ENCODE measurements at regions not wholly inside any gene's neighbourhood (a gene's known extent, or its start where the extent isn't known, plus 50 kb on each side); places are given as distances from the start of the nearest gene placed in this dataset.
"Not testable (repeated sequence)": the region's sequence is repeated elsewhere in the genome, so short reads cannot be mapped to it uniquely, and the experiment has no call there.

DNA sequence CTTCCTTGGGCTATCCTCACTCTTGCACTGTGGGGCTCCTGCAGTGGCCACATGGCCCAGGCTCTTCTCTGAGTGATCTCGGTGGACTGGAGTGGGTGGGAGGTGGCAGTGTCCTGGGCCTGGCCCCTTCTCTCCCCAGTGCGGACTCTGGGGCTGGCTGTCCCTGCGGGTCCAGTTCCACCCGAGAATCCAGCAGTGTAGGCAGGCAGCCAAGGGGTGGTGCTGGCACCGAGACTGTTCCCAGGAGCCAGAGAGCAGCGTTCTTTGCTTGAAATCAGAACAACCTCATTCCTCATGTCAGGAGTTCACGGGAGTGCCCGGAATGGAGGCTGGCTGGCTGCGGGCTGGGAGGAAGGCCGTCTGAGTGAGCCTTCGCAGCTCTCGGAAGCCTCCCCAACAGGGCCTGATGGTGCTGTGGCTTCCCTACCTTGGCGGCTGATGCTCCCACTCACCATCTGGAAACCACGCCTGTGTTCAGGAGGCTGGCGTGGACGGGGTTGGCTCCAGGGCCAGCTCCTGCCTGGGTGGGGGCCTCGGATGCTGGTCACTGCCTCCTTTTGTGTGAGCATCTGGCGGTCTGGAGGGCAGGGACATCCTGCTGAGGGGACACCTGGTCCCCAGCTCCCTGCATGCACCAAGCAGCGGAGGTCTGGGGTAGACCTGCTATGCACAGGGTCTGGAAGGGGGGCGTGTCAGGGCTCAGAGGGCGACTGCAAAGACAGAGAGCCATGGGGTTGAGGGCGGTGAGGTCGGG is 238.9 kb downstream of the TMEM121 start:
- intact Hi-C loops (cut with micrococcal nuclease); H3K27ac Mint-ChIP-seq; DNase-seq (ENCODE audit: low spot score); H3K27me3 Mint-ChIP-seq (ENCODE audit: low read depth); H3K36me3 Mint-ChIP-seq (ENCODE audit: low read depth); H3K9me3 Mint-ChIP-seq; H3K4me3 Mint-ChIP-seq (ENCODE audit: low read depth); H3K4me1 Mint-ChIP-seq (ENCODE audit: low read depth): not testable (repeated sequence)

GRCh38 chr14:105765893-105766614 is 239.7 kb downstream of the TMEM121 start:
- intact Hi-C loops (cut with micrococcal nuclease), result no loop called here
- H3K4me3 Mint-ChIP-seq (ENCODE audit: low read depth), result no peak overlapping the region
- H3K36me3 Mint-ChIP-seq (ENCODE audit: low read depth), result no peaks in the 10 kb centered on the region
- H3K27ac Mint-ChIP-seq, result no peak overlapping the region
- H3K4me1 Mint-ChIP-seq (ENCODE audit: low read depth), result no peaks in the 10 kb centered on the region
- H3K9me3 Mint-ChIP-seq, result no peaks in the 10 kb centered on the region
- no peaks in the 10 kb centered on the region for H3K27me3 Mint-ChIP-seq (ENCODE audit: low read depth)
- no peak for DNase-seq (ENCODE audit: low spot score)

GRCh38 chr14:105767315-105767714 is 240.9 kb downstream of the TMEM121 start:
- Mint-ChIP-seq H3K9me3 (no peaks in the 10 kb centered on the region), H3K36me3 (ENCODE audit: low read depth) (no peaks in the 10 kb centered on the region), H3K27ac (no peak overlapping the region), H3K4me1 (ENCODE audit: low read depth) (no peaks in the 10 kb centered on the region), H3K27me3 (ENCODE audit: low read depth) (no peaks in the 10 kb centered on the region), H3K4me3 (ENCODE audit: low read depth) (no peak overlapping the region)
- intact Hi-C loops (cut with micrococcal nuclease), result no loop called here
- no peak for DNase-seq (ENCODE audit: low spot score)

GRCh38 chr14:105768039-105768438 is 241.7 kb downstream of the TMEM121 start:
- H3K36me3 Mint-ChIP-seq (ENCODE audit: low read depth); H3K27me3 Mint-ChIP-seq (ENCODE audit: low read depth); intact Hi-C loops (cut with micrococcal nuclease); H3K27ac Mint-ChIP-seq; DNase-seq (ENCODE audit: low spot score); H3K9me3 Mint-ChIP-seq; H3K4me1 Mint-ChIP-seq (ENCODE audit: low read depth); H3K4me3 Mint-ChIP-seq (ENCODE audit: low read depth): not testable (repeated sequence)

GRCh38 chr14:105769061-105769730 is 242.8 kb downstream of the TMEM121 start:
- H3K27ac Mint-ChIP-seq; DNase-seq (ENCODE audit: low spot score); H3K9me3 Mint-ChIP-seq; H3K27me3 Mint-ChIP-seq (ENCODE audit: low read depth); H3K4me1 Mint-ChIP-seq (ENCODE audit: low read depth); H3K36me3 Mint-ChIP-seq (ENCODE audit: low read depth); H3K4me3 Mint-ChIP-seq (ENCODE audit: low read depth); intact Hi-C loops (cut with micrococcal nuclease): not testable (repeated sequence)

GRCh38 chr14:105770619-105771216 is 244.3 kb downstream of the TMEM121 start:
- H3K27me3 Mint-ChIP-seq (ENCODE audit: low read depth); H3K4me3 Mint-ChIP-seq (ENCODE audit: low read depth); H3K27ac Mint-ChIP-seq; DNase-seq (ENCODE audit: low spot score); H3K4me1 Mint-ChIP-seq (ENCODE audit: low read depth); intact Hi-C loops (cut with micrococcal nuclease); H3K36me3 Mint-ChIP-seq (ENCODE audit: low read depth); H3K9me3 Mint-ChIP-seq: not testable (repeated sequence)

GRCh38 chr14:105771261-105772226 is 245.2 kb downstream of the TMEM121 start:
- H3K9me3 Mint-ChIP-seq; H3K27ac Mint-ChIP-seq; H3K4me3 Mint-ChIP-seq (ENCODE audit: low read depth); H3K27me3 Mint-ChIP-seq (ENCODE audit: low read depth); H3K36me3 Mint-ChIP-seq (ENCODE audit: low read depth); intact Hi-C loops (cut with micrococcal nuclease); DNase-seq (ENCODE audit: low spot score); H3K4me1 Mint-ChIP-seq (ENCODE audit: low read depth): not testable (repeated sequence)

DNA sequence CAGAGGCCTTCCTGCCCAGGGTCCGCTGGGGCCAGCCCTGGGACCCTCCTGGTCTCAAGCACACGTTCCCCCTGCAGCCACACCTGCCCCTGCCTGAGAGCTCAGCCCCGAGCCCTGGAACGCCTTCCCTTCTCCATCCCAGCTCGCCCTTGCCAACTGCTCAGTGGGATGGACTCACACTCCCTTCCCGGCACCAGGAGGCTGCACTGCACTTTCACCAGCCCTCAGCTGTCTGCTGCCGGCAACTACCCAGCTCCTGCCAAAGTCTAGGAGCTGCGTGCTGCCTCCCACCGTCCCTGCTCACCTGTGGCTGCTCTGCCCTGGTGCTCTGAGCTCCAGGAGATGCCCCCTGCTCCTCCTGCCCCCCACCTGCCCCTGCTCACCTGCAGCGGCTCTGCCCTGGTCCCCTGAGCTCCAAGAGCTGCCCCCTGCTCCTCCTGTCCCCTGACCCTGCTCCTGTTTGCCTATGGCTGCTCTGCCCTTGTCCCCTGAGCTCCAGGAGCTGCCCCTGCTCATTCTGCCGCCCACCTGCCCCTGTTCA is 246.4 kb downstream of the TMEM121 start:
- H3K4me1 Mint-ChIP-seq (ENCODE audit: low read depth); H3K4me3 Mint-ChIP-seq (ENCODE audit: low read depth); H3K27me3 Mint-ChIP-seq (ENCODE audit: low read depth); H3K27ac Mint-ChIP-seq; intact Hi-C loops (cut with micrococcal nuclease); DNase-seq (ENCODE audit: low spot score); H3K9me3 Mint-ChIP-seq; H3K36me3 Mint-ChIP-seq (ENCODE audit: low read depth): not testable (repeated sequence)

- DNase-seq (ENCODE audit: low spot score), result no peak
- Mint-ChIP-seq H3K4me3 (ENCODE audit: low read depth) (no peak overlapping the region), H3K27ac (no peak overlapping the region), H3K27me3 (ENCODE audit: low read depth) (no peaks in the 10 kb centered on the region), H3K9me3 (peaks cover 7% of the 10 kb centered on the region), H3K4me1 (ENCODE audit: low read depth) (peaks cover 2% of the 10 kb centered on the region), H3K36me3 (ENCODE audit: low read depth) (no peaks in the 10 kb centered on the region)
- intact Hi-C loops (cut with micrococcal nuclease), result no loop called here
Measured at GRCh38 chr14:105773584-105773983, 247.2 kb downstream of the TMEM121 start.

GRCh38 chr14:105774001-105774400 is 247.6 kb downstream of the TMEM121 start:
- Mint-ChIP-seq H3K27me3 (ENCODE audit: low read depth) (no peaks in the 10 kb centered on the region), H3K4me3 (ENCODE audit: low read depth) (no peak overlapping the region), H3K27ac (no peak overlapping the region), H3K36me3 (ENCODE audit: low read depth) (no peaks in the 10 kb centered on the region), H3K9me3 (peaks cover 11% of the 10 kb centered on the region), H3K4me1 (ENCODE audit: low read depth) (peaks cover 2% of the 10 kb centered on the region)
- intact Hi-C loops (cut with micrococcal nuclease), result no loop called here
- DNase-seq (ENCODE audit: low spot score), result no peak

DNA sequence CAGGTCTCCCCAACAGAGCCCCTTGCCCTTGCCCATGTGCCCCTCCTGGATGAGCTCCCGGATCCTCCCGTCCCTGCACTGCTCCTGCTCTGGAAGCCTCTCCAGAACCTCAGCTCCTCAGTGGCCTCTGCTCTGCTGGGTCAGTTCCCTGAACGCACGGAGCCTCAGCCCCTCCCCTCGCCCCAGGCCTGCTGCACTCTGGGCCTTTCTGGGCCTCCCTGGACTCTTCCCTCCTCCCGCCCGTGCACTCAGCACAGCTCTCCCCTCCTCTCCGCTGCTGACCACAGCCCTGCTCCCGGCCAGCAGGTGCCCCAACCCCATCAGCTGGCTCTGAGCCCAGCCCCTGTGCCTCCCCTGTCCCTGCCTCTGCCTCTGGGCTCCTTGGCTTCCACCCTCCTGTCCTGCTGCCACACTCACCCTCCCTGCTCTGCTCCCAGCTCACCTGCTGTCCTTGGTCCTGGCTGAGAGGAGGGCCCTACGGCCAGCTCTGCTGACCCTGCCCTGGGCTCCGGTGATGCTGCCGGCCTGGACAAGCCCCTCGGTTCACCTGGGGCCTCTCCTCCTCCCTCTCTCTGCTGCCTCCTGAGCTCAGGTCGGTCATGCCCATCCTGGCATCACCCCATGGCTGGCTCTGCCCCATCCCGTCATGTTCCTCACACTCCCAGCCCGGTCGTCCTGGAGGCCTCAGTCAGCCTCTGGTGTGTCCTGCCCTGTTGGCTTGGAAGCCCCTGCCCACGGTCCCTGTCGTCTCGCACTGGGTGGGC is 248.4 kb downstream of the TMEM121 start:
- H3K4me3 Mint-ChIP-seq (ENCODE audit: low read depth); H3K27me3 Mint-ChIP-seq (ENCODE audit: low read depth); H3K27ac Mint-ChIP-seq; H3K36me3 Mint-ChIP-seq (ENCODE audit: low read depth); DNase-seq (ENCODE audit: low spot score); H3K4me1 Mint-ChIP-seq (ENCODE audit: low read depth); intact Hi-C loops (cut with micrococcal nuclease): not testable (repeated sequence)
- H3K9me3 Mint-ChIP-seq, result peaks cover 18% of the 10 kb centered on the region

Data from activated T-helper 2 cell treated with anti-CD3 and anti-CD28 coated beads, Interferon-gamma antibody, Interleukin-2, Interleukin-4, amounts not matched to agents 10 μg/mL and 5 μg/mL and 100 μg/mL, durations not matched to agents 14 hours and 24 hours and 36 hours (primary cell).